ENCODE measurements at regions not wholly inside any gene's neighbourhood (a gene's known extent, or its start where the extent isn't known, plus 50 kb on each side); places are given as distances from the start of the nearest gene placed in this dataset.

- TF ChIP-seq CTCF (IDR thresholded peaks at IDR 0.05; ENCODE audit: insufficient read depth, low read length, poor library complexity, severe bottlenecking) (no peak), EZH2phosphoT487 (conservative IDR thresholded peaks at IDR 0.05; ENCODE audit: low read length) (no peak)
Measured at GRCh38 chr14:39972704-39973103, 540.5 kb upstream of the FBXO33 start.
